ENCODE measurements at regions not wholly inside any gene's neighbourhood (a gene's known extent, or its start where the extent isn't known, plus 50 kb on each side); places are given as distances from the start of the nearest gene placed in this dataset.

DNA sequence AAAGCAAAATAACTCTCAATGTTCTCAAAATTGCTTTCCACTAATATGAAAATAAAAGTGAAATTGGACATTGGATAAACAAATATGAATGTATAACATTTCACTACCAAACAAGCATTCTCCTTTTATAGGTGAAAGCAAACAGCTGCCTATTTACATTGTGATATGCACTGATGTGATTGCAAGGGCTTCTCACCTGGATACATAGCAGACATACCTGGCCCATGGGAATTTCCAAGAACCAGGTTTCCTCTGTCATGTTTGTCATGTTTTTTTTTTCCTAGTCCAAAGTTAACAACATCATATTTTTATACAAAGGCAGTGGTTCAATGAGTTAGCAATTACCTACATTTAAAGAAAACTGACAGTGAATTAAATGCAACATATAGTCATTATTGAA lies 228.5 kb downstream of the ANKRD50 start:
- TF ChIP-seq YY1 (IDR thresholded peaks at IDR 0.05; ENCODE audit: insufficient read depth, insufficient read length) (no peak), ZNF274 (IDR thresholded peaks at IDR 0.05; ENCODE audit: low read depth, low read length) (no peak), SUZ12 (IDR thresholded peaks at IDR 0.05; ENCODE audit: extremely low read depth, insufficient read depth, insufficient read length) (no peak)

All from NT2/D1 (cell line).